Stimulated activated CD4-positive, alpha-beta T cell treated with anti-CD3 and anti-CD28 coated beads, Interleukin-4, amount 100 ng/mL, for 1 hour (primary cell): ENCODE measurements at regions not wholly inside any gene's neighbourhood (a gene's known extent, or its start where the extent isn't known, plus 50 kb on each side); places are given as distances from the start of the nearest gene placed in this dataset.

Source experiments
- DNase-seq: peaks from one replicate; pipeline ENCODE4 v3.0.0-alpha.2; 2020

DNA sequence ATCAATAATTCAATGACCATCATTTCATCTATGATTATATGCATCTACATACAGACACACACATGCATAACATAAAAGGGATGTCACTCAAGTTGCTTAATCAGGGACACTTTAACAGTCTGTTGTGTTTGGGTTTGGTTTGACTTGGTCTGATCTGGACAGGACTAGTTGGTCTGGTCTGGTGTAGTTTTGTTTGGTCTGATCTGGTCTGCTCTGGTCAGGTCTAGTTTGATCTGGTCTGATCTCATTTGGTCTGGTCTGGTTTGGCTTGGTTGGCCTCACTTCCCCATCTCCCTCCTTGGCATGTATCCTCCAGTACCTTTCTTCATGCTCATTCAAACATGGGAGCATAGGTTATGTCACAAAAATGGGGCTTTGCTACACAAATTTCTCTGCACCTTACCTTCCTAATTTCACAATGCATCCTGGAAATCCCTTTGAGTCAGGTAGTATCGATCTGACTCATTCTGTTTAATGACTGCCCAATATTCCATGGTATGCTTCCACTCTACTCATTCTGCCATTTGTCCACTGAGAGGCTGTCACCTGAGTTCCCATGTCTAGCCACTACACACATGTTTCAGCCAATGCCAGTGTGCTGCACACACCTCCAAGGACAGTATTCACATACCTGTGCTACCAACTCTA lies 73.0 kb upstream of the TPM1 start:
- DNase-seq: no peak

DNA sequence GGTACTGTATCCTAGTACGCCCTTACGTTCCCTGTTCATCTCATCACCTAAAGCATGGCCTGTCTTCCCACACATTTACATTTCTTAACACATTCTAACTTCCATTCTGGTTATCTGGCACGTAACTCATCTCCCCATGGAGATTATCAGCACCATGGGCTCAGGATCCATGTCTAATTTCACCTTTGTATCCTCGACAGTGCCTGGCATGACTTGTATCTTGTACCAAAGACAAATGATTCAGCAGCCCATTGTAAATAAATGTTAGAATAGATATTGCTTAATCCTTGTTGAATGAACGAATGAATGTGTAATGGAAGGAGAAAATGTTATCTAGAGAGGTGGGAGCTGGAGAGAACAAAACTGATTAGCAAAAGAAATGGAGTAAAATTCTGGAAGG lies 69.7 kb upstream of the TPM1 start:
- DNase-seq: no peak

DNA sequence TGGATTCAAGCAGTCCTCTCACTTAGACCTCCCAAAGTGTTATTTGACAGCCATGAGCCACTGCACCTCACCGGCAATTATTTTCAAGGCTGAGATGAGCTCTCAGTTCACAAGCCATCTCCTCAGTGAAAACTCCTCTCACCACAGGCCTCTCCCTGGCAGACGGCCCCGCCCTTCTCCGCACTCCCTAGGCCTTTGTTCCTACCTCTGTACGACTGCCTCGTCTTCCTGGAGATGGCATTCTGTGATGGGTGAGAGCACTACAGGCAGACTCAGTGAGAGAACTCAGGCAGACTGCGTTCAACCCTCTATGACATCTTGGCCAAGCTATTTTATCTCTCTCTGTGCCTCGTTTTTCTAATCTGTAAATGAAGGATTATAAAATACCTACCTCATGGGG lies 67.0 kb upstream of the TPM1 start:
- DNase-seq: no peak

DNA sequence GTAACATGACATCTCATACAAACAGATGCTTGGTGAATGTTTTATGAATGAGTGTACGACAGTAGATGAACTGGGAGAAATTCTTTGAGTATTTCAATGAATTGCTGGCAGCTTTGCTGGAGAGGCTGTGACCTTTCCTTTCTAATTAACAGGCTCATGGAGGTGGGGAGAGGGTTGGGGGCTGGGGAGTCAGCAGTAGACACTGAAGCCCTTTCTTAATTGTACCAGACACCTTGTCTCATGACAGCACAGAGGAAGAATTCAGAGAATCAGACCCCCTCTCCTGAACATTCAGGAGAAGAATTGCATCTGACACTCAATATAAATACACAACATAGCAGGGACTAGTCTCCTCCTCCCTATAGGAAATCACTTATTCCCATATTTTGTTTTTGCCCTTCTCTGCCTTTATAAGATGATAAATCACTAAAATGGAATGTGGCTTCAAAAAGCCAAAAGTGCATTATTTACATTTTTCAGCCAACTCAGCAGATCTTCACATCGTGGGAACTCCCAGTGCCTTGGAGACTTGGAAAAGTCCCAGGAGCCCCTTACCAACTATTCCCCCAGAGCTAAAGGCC lies 66.2 kb upstream of the TPM1 start:
- DNase-seq: no peak

- no peak for DNase-seq
These were observed 64.4 kb upstream of the TPM1 start for GRCh38 chr15:62977952-62978811.

- no peak for DNase-seq
These were observed 63.3 kb upstream of the TPM1 start for GRCh38 chr15:62979252-62979651.

DNA sequence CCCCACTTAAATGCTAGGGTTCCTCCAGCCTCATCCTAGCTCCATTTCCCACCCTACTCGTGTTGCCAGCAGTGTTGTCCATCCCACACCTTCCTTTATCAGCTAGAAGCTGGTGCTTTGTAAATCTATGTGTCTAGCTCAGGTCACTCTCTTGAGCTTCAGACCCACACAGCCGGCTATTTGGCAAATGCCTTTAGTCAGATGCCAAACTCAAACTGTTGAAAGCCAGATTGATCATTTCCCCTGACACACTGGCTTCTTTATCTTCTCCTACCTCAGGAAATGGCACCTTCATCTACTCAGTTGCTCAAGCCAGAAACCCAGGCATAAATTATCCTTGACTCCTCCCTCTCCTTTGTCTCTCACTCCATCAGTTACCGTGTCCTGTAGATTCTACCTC lies 61.5 kb upstream of the TPM1 start:
- DNase-seq: no peak

DNA sequence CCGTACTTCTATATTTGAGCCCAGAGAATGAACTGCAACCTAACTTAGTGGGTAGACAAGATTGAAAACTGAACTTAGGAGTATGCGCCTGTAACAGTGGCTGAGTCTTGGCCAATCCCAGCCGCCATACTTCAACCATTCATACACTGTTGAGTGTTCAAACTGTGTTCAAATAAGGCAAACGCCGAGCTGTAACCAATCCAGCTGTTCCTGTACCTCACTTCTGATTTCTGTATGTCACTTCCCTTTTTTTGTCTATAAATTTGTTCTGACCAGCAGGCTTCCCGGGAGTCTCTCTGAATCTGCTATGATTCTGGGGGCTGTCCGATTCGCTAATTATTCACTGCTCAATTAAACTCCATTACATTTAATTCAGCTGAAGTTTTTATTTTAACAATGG lies 58.6 kb upstream of the TPM1 start:
- no peak for DNase-seq

- no peak for DNase-seq
These were observed 56.8 kb upstream of the TPM1 start for GRCh38 chr15:62985768-62986167.

- no peak for DNase-seq
These were observed 55.6 kb upstream of the TPM1 start for GRCh38 chr15:62986948-62987347.

- no peak for DNase-seq
These were observed 53.8 kb upstream of the TPM1 start for GRCh38 chr15:62988701-62989100.

GRCh38 chr15:62989366-62990055 lies 53.0 kb upstream of the TPM1 start:
- DNase-seq: no peak

GRCh38 chr15:62991698-62992097 lies 50.8 kb upstream of the TPM1 start:
- no peak for DNase-seq

DNA sequence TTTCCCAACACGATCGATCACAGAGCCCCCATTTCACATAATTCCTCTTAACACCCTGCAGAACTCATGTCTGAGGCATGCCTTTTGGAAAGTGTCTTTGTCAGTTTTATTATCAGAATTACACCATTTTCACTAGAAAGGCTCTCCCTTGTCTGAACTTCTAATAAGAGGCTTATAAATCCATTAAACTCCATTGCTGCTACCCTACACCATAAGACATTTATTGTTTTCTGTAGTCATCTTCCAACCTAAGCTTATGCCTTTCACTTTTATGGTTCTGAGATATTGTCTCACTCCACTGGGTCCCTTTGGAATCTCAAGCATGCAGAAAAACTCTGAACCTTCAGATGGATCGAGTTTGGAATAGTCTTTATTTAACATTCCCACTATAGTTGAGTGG lies 50.2 kb upstream of the TPM1 start:
- DNase-seq: no peak
